ENCODE measurements at regions not wholly inside any gene's neighbourhood (a gene's known extent, or its start where the extent isn't known, plus 50 kb on each side); places are given as distances from the start of the nearest gene placed in this dataset.
"Not testable (repeated sequence)": the region's sequence is repeated elsewhere in the genome, so short reads cannot be mapped to it uniquely, and the experiment has no call there.

DNA sequence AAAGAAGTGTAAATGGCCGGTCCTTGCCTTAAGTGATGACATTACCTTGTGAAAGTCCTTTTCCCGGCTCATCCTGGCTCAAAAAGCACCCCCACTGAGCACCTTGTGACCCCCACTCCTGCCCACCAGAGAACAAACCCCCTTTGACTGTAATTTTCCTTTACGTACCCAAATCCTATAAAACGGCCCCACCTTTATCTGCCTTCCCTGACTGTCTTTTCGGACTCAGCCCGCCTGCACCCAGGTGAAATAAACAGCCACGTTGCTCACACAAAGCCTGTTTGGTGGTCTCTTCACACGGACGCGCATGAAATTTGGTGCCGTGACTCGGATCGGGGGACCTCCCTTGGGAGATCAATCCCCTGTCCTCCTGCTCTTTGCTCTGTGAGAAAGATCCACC is 112.4 kb downstream of the NPY start:
- DNase-seq, result not testable (repeated sequence)

- no peak for DNase-seq
Observed at GRCh38 chr7:24401628-24402593, 117.9 kb downstream of the NPY start.

DNA sequence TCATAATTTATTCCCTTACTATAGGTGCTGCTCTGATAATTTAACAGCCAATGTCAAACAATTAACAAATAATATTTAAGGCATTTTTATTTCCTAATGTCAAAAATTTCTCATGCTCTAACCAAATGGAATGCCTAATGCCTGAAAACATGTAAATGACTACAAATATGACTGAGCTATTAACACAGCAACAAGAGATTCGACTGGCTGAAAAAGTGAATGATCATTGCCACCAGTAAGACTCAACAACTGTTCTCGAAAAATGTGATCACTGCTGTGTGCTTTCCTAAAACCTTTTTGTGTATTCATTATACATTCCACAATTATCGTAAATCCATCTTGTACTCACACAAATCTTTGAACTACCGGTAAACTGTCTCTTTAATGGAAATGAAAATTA is 118.7 kb downstream of the NPY start:
- DNase-seq, result no peak

- no peak for DNase-seq
Observed at GRCh38 chr7:24403557-24403956, 119.6 kb downstream of the NPY start.

GRCh38 chr7:24404315-24404714 is 120.3 kb downstream of the NPY start:
- no peak for DNase-seq

GRCh38 chr7:24405002-24405401 is 121.0 kb downstream of the NPY start:
- no peak for DNase-seq

- no peak for DNase-seq
Observed at GRCh38 chr7:24406053-24406788, 122.2 kb downstream of the NPY start.

- DNase-seq, result no peak
Observed at GRCh38 chr7:24406789-24407299, 122.9 kb downstream of the NPY start.

DNA sequence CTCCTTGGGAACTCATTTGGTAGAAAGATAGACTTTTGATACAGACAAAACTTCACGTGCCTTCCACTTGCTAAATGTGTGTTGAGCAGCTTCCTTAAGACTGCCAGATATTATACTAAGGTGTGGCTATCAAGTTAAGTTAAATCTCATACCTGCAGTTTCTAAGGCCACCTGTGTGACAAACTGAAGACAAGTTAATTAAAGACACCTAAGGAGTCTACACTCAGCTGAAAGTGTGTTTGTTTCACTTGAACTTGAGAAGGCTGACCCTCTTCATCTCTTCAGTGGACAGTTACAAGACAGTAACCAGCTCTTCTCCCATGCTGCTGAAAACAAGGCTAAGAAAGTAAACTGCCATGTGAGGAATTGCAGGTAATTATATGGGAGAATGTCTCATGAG is 124.0 kb downstream of the NPY start:
- DNase-seq, result no peak

DNA sequence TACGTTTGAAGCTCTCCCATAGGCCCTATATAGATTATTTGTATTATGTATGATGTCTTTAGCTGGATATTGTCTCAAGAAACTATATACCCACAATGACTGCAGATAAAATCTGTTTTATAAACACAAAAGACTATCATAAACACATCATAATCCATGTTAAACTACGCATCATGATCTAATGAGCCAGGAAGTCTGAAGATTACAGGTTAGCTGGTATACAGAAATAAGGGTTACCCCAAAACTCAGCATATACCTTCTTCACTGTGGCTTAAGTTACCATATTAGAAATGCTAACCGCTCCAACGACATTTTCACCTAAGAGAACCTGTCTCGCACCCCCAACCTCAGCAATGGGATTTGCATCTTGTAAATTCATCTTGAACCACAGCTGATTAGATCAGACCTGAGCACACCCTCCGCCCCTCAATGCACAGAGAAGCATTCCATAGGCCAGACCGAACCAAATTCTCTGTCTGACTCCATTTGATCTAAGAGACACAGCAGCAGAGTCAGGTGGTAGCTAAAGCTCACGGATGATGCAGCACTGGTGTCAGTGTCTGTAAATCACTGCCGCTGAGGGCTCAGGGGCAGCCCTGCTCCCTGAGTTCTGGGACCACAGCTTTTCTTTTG is 124.9 kb downstream of the NPY start:
- no peak for DNase-seq

DNA sequence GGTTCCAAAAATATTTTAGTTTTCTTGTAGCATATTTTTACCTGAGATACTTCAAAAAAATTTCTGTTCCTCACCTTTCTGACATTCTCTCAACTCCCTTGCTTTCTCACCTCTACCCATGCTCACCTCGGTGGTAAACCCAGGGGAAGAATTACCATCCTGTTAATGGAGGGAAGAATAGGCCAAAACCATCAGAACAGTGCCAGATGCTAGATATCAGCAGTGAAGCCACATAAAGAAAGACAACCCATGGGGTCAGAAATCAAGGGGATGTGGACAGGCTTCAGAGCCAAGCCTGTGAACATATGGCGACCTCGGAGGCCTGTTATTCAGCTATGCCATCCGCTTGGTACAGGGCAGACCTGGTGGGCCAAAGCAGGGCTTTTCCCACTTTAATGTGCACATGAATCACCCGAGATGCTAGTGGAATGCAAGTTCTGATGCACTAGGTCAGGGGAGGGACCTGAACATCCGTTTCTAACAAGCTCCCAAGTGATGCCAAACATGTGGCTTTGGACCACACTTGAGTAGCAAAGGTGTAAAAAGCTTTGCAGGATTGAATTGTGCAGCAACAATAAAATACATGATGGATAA is 125.5 kb downstream of the NPY start:
- DNase-seq, result no peak

GRCh38 chr7:24411226-24411625 is 127.2 kb downstream of the NPY start:
- no peak for DNase-seq

GRCh38 chr7:24417526-24418120 is 133.6 kb downstream of the NPY start:
- no peak for DNase-seq

DNA sequence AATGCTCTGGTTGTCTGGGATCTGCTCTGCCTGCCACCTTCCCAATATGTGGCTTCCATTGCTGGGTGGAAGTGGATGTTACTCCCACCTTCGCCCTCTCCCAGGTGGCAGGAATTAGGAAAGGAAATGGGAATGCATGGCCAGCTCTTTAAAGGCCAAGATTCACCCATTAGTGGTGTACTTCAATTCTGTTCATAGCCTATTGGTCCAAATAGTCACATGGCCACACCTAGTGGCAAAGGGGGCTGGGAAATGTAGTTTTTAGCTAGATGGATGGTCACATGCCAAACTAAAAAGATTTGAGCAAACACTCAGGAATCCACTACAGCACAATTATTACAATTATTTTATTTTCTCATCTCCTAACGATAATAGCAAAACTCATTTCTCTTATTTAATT is 135.1 kb downstream of the NPY start:
- no peak for DNase-seq

- DNase-seq, result no peak
Observed at GRCh38 chr7:24419511-24419910, 135.5 kb downstream of the NPY start.

GRCh38 chr7:24422441-24423010 is 138.5 kb downstream of the NPY start:
- DNase-seq, result no peak

GRCh38 chr7:24425664-24426063 is 141.7 kb downstream of the NPY start:
- DNase-seq, result no peak

GRCh38 chr7:24427048-24427447 is 143.1 kb downstream of the NPY start:
- DNase-seq, result no peak

GRCh38 chr7:24428676-24429075 is 144.6 kb upstream of the PALS2 start:
- no peak for DNase-seq

DNA sequence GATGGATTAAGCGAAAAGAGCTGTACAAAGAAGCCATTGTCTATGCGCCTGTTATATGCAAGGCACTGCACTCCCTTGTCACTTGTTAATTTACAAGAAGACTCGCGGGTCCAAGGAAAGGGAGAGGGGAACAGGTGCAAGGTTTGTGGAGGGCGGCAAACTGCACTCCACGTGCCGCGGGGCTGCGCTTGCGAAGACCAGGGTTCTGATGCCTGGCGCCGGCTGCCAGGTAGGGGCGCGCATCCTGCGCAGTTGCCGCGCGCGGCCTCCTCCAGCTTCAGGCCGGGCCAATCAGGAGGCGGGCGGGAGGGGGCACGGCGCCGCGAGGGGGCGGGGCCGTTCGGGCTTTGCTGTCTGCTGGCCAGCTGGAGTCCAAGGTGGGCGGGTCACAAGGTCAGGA is 140.6 kb upstream of the PALS2 start:
- DNase-seq, result no peak

- no peak for DNase-seq
Observed at GRCh38 chr7:24434972-24435371, 138.3 kb upstream of the PALS2 start.
